HG02884 (cell line): ENCODE measurements at regions not wholly inside any gene's neighbourhood (a gene's known extent, or its start where the extent isn't known, plus 50 kb on each side); places are given as distances from the start of the nearest gene placed in this dataset.

Experiments used
- ATAC-seq: cut with Tn5 transposase; IDR thresholded peaks from one replicate; pipeline ENCODE4 v1.9.1; 2021; ENCODE audit warnings: mild to moderate bottlenecking, moderate library complexity; ENCODE audit not compliant: unreplicated experiment

DNA sequence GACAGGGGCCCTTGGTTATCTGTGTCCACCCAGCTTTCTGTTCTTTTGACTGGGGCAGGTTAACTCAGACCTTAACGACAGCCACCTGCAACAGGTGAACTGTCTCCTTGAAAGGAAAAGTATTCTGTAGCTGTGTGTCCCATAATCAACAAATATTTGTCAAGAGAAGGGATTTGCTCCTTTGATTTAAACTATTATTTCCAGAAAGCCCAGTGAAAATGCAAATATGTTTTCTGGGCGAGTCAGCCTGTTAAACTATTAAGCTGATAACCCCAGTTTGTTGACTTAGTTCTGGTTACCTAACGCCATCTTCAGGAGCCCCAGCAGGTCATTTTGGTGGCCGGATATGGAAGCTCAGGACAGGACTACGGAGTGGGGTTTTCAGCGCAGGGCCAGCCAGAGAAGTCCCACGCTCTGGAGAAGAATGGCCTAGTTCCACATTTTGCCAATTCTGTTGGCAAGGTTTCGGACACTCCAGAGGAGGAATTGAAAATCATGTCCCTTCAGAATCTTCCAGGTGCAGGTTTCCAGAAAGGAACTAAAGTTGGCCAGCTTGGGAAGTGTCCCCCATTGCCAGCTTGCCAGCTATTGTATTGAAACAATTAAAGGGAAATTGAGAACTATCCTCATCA, 54.5 kb downstream of the ADRA2A start:
- ATAC-seq, result no peak

DNA sequence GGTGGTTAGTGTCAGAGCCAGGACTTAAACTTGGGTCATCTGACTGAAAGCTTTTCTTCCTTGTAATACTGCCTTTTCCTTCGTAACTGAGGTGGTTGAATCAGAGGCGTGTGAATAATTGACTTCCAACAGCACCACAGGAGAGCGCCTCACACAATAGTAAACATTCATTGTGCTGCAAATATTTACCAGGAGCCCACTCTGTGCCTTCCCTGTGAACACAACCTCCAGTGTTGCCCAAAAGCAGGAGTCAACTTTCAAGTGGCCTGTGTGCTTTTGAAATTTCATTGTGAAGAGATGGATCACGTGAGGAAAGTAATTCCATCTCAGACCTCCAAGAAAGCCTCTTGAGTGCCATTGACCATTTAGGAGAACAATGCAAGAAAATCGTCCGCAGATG, 60.2 kb downstream of the ADRA2A start:
- no peak for ATAC-seq

GRCh38 chr10:111137587-111137986, 60.8 kb downstream of the ADRA2A start:
- no peak for ATAC-seq

GRCh38 chr10:111138544-111138943, 61.7 kb downstream of the ADRA2A start:
- no peak for ATAC-seq

DNA sequence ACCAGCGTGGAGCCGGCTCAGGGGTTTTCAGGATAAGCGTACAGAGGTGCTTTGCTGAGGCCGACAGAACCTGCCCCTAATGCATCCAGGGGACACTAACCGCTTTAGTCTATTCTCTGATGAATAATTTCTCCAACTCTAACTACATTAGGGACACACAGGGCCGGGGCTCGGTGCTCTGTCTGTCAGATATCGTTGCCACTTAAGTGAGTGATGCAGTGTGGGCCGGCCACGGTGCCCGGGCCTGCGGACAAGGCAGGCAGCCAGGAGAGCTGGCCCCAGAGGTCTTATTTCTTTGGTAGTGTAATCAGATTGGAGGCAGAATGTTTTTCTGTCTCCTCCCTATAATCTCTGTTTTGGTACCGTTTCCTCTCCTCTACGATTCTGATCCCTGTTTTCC, 62.7 kb downstream of the ADRA2A start:
- no peak for ATAC-seq

- no peak for ATAC-seq
Observed at GRCh38 chr10:111142092-111142768, 65.4 kb downstream of the ADRA2A start.

GRCh38 chr10:111146025-111146640, 69.3 kb downstream of the ADRA2A start:
- ATAC-seq, result no peak

DNA sequence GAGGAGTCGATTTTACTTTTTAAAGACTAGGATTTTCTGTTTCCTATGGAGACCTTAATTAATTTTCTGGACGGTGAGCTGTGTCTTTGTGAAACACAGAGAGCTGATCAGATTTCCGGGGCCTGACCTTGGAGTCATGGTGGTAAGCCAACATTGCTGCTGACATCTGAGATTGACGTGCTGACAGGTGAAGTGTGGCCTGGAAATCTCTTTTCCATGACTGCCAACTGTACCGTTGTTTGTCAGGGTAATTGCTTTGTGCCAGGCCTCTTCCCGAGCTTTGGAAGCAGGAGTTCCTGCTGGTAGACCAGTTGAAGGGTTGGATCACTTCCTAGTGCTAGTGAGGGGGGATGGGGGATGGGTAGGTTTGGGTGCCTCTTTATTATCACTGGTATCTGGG, 71.2 kb downstream of the ADRA2A start:
- ATAC-seq, result no peak

DNA sequence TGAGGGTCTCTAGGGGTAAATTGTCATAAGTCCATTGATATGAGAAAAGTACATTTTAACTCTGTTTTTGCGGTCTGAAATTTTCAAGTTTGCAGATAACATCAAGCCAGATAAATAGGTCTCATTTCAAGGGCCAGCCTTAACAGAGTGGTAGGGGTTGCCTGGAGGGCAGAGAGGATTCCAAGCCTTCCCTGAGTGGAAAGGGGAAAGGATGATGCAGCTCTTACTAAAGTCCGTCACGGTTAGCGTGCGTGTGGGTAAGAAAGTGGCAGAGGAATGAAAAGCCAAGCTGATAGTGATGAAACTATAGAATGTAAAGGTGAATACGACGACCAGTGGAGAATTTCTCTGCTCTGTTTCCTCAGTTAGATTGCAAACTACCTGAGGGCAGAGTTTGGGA, 71.6 kb downstream of the ADRA2A start:
- ATAC-seq, result no peak

- ATAC-seq, result no peak
Observed at GRCh38 chr10:111150691-111151090, 73.9 kb downstream of the ADRA2A start.

DNA sequence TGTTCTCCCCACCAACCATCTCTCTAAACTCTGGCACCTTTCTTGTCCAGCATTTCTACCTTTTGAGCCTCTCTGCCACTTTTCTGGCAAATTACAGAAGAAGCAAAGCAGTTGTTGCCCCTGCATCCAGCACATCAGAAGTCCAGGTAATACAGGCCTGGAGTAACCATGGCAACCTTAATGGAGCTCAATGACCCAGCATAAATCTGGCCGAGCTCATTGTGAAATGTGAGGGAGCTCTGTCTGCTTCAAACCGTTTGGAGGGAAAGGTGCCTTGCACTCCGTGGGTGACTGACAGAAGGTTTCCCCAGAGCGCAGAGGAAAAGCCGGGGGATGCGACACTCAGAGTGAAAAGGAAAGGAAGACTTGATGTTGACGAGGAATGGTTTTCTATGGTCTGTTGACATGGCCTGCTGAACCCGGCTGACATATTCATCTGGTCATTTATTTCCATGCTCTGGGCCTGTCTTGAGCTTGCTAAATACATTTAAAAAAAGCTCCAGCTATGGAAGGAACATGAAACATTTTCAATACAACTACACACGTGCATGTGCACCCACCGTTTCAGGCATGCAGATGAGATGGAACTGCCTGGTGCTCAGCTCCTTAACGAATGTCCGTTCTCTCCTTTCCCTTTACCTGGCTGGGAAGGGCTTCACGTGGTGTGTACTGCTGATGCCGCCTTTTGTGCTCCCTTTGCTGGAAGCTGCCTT, 74.9 kb downstream of the ADRA2A start:
- no peak for ATAC-seq

- no peak for ATAC-seq
Observed at GRCh38 chr10:111156754-111157153, 79.9 kb downstream of the ADRA2A start.

- no peak for ATAC-seq
Observed at GRCh38 chr10:111158595-111158994, 81.8 kb downstream of the ADRA2A start.

GRCh38 chr10:111161109-111161874, 84.5 kb downstream of the ADRA2A start:
- ATAC-seq, result no peak

- no peak for ATAC-seq
Observed at GRCh38 chr10:111171183-111171582, 94.4 kb downstream of the ADRA2A start.

- no peak for ATAC-seq
Observed at GRCh38 chr10:111175787-111176186, 99.0 kb downstream of the ADRA2A start.

GRCh38 chr10:111177379-111177778, 100.5 kb downstream of the ADRA2A start:
- no peak for ATAC-seq

- no peak for ATAC-seq
Observed at GRCh38 chr10:111179514-111179913, 102.7 kb downstream of the ADRA2A start.

DNA sequence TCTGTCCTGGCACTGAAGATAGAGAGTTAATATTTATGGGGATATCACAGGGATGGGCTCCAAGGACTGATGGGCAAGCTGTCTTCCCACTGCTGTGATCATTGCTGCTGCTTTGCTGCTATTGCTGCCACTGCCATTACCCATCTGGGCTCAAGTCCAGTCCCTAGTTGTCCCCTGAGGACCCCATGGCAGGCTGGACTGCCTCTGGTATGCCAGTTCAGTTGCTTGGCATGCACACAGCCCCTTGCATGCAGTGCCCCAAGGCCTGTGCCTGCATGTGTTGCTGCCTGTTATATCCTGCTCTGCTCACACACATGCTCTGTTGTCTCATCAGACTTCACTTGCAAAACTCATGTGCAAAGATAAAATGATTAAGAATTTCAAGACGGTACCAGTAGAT, 109.5 kb downstream of the ADRA2A start:
- ATAC-seq, result no peak

DNA sequence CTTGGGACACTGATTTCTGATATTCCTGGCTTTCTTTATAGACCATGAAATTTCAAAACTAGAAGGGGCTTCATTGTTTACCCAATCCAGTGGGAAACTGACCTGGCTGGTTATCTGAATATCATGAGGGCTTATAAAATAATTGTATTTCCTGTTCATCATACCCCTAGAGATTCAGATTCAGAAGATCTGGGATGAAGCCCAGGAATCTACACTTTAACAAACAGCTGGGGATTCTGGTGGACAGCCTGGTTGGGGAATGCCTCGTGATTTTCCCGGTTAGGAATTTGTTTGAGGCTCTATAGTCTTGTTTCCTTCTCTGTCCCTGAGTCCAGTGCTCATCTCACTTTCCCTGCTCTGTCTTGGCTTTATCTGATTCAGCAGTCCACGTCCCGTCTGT, 110.3 kb downstream of the ADRA2A start:
- ATAC-seq, result no peak

- no peak for ATAC-seq
Observed at GRCh38 chr10:111199587-111199986, 122.8 kb downstream of the ADRA2A start.
